Gastroesophageal sphincter (tissue), 3 donors: ENCODE measurements at regions not wholly inside any gene's neighbourhood (a gene's known extent, or its start where the extent isn't known, plus 50 kb on each side); places are given as distances from the start of the nearest gene placed in this dataset.

Experiments used
- EP300 ChIP-seq: sonication (generic); formaldehyde crosslinking; IDR thresholded peaks from one replicate; pipeline ENCODE4 v1.6.1; 2017; ENCODE audit warnings: antibody characterized with exemption, mild to moderate bottlenecking
- POLR2A ChIP-seq, 2 donors: fragments of 450-650 bp; IDR thresholded peaks; one replicate each; pipeline ENCODE4 v1.6.1; 2017; ENCODE audit warnings: antibody characterized with exemption in 2 of 2, mild to moderate bottlenecking in 2 of 2, moderate library complexity in 1 of 2
- TF ChIP-seq, protein P1 (sequence below), 4 experiments: fragments of 200-600 bp in 2 of 4; fragments of 450-650 bp in 2 of 4; sonication (generic) in 1 of 4; IDR thresholded peaks; one replicate each; pipeline ENCODE4 v1.5.1; 2017 to 2019; ENCODE audit warnings: antibody characterized with exemption in 4 of 4, mild to moderate bottlenecking in 2 of 4, moderate library complexity in 2 of 4

- TF ChIP-seq, protein P1, sequence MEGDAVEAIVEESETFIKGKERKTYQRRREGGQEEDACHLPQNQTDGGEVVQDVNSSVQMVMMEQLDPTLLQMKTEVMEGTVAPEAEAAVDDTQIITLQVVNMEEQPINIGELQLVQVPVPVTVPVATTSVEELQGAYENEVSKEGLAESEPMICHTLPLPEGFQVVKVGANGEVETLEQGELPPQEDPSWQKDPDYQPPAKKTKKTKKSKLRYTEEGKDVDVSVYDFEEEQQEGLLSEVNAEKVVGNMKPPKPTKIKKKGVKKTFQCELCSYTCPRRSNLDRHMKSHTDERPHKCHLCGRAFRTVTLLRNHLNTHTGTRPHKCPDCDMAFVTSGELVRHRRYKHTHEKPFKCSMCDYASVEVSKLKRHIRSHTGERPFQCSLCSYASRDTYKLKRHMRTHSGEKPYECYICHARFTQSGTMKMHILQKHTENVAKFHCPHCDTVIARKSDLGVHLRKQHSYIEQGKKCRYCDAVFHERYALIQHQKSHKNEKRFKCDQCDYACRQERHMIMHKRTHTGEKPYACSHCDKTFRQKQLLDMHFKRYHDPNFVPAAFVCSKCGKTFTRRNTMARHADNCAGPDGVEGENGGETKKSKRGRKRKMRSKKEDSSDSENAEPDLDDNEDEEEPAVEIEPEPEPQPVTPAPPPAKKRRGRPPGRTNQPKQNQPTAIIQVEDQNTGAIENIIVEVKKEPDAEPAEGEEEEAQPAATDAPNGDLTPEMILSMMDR (IDR thresholded peaks at IDR 0.05) = no peak
- no peak for TF ChIP-seq POLR2A (IDR thresholded peaks at IDR 0.05)
- no peak for TF ChIP-seq EP300
Measured at GRCh38 chr18:47522359-47522758, 270.9 kb upstream of the SKOR2 start.
